Effector memory CD4-positive, alpha-beta T cell (primary cell): ENCODE measurements at regions not wholly inside any gene's neighbourhood (a gene's known extent, or its start where the extent isn't known, plus 50 kb on each side); places are given as distances from the start of the nearest gene placed in this dataset.
"Not testable (repeated sequence)": the region's sequence is repeated elsewhere in the genome, so short reads cannot be mapped to it uniquely, and the experiment has no call there.

Experiments used
- DNase-seq, 3 donors: peaks; one replicate each; pipeline ENCODE4 v3.0.0-alpha.2; 2020
- H3K27ac ChIP-seq: 2 replicates; pipeline ENCODE4 v1.7.0; 2013; ENCODE audit warnings: mild to moderate bottlenecking, low read length, moderate library complexity; ENCODE audit not compliant: insufficient read depth, poor library complexity, severe bottlenecking
- H3K27me3 ChIP-seq: replicated peaks from 2 replicates; pipeline ENCODE4 v1.7.0; 2013; ENCODE audit warnings: mild to moderate bottlenecking, low read length; ENCODE audit not compliant: insufficient read depth, control insufficient read depth, poor library complexity, severe bottlenecking
- H3K36me3 ChIP-seq: 2 replicates; pipeline ENCODE4 v1.7.0; 2013; ENCODE audit warnings: mild to moderate bottlenecking, low read length, moderate library complexity; ENCODE audit not compliant: control insufficient read depth, insufficient read depth
- H3K4me1 ChIP-seq: 2 replicates; pipeline ENCODE4 v1.7.0; 2013; ENCODE audit warnings: low read length, mild to moderate bottlenecking; ENCODE audit not compliant: control insufficient read depth, insufficient read depth, poor library complexity, severe bottlenecking
- H3K4me3 ChIP-seq: 2 replicates; pipeline ENCODE4 v1.7.0; 2013; ENCODE audit warnings: low read length, low read depth, mild to moderate bottlenecking; ENCODE audit not compliant: insufficient read depth, poor library complexity, severe bottlenecking
- H3K9me3 ChIP-seq: 2 replicates; pipeline ENCODE4 v1.7.0; 2013; ENCODE audit warnings: mild to moderate bottlenecking, low read length, moderate library complexity; ENCODE audit not compliant: control insufficient read depth

DNA sequence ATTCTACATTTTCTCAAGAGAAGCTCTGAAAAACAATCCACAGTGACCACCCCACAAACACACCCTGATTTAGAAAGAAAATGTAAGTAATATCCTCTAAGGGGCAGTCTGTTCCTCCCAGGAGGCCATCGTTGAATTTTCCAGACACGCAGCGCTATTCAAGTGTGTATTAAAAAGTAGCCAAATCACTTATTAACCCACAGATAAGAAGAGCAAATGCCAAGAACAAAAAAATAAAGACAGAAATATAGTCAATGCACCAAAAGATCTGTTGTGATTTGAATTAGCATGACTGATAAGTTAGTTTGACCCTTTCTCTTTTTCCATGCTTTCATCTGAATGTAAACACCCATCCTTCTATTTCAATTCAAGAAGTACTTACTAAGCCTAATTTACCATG lies 622.8 kb upstream of the ZNF385D start:
- no peaks in the 10 kb centered on the region for H3K4me1 ChIP-seq
- H3K27me3 ChIP-seq, result no peaks in the 10 kb centered on the region
- no peaks in the 10 kb centered on the region for H3K36me3 ChIP-seq
- no peaks in the 10 kb centered on the region for H3K9me3 ChIP-seq
- H3K27ac ChIP-seq, result no peak overlapping the region
- DNase-seq, result no peak
- H3K4me3 ChIP-seq, result no peak overlapping the region

DNA sequence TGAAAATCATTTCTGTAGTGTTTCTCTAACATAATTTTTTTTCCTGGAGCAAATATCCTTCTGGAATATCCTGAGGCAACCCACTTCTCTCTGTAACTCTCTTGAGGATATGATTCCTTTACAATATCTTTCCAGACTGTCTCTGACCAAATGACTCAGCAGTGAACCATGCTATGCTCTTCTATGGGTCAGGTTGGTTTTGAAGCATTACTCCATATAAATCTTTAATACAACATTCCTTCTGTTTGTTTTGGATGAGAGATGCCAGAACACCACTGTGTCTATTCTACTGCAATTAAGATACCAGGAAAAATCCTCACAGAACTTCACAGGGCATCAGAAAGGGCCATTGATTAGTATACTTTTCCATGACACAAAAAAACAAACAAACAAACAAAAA lies 626.4 kb upstream of the ZNF385D start:
- H3K9me3 ChIP-seq, result no peaks in the 10 kb centered on the region
- no peaks in the 10 kb centered on the region for H3K36me3 ChIP-seq
- H3K4me1 ChIP-seq, result no peaks in the 10 kb centered on the region
- DNase-seq, result no peak
- no peak overlapping the region for H3K27ac ChIP-seq
- no peaks in the 10 kb centered on the region for H3K27me3 ChIP-seq
- no peak overlapping the region for H3K4me3 ChIP-seq

DNA sequence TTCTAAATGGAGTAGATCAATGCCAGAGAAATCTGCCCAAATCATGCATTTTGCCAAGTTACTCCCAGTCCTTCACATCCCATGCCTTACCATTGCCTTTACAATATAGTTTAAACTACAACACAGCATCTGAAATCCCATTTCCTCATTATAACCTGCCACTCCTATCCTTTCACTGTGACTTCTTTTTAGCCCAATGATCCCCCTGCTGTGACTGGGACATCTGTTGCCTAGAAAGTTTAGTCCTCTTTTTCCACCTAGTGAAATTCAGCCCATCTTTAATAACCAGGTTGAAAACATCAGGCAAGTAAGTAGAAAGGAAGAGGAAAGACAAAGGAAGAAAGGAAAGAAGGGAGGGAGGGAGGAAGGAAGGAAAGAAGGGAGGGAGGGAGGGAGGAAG lies 627.9 kb upstream of the ZNF385D start:
- Histone ChIP-seq H3K36me3 (no peaks in the 10 kb centered on the region), H3K27ac (no peak overlapping the region), H3K4me1 (no peaks in the 10 kb centered on the region), H3K27me3 (no peaks in the 10 kb centered on the region), H3K4me3 (no peak overlapping the region), H3K9me3 (no peaks in the 10 kb centered on the region)
- no peak for DNase-seq

DNA sequence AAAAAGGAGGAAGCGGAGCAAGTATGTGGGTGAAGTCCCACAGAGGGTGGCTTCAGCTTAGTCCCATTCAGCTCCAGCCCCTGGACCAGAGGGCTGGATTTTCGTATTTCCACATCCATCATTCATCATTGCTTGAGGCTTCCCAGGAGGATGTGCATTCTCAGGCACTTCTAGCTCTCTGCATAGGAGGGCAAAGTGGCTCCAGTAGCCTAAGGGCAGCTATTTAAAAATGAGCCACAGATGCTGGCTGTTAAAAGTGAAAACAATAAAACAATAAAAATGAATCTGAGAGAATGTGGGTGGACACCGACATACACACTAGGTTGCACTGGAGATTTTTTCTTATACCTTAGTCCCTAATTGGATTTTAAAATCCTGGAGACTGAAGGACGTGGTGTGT lies 629.2 kb upstream of the ZNF385D start:
- no peak overlapping the region for H3K27ac ChIP-seq
- H3K27me3 ChIP-seq, result no peaks in the 10 kb centered on the region
- no peaks in the 10 kb centered on the region for H3K9me3 ChIP-seq
- H3K4me3 ChIP-seq, result no peak overlapping the region
- DNase-seq, result no peak
- H3K4me1 ChIP-seq, result no peaks in the 10 kb centered on the region
- no peaks in the 10 kb centered on the region for H3K36me3 ChIP-seq

DNA sequence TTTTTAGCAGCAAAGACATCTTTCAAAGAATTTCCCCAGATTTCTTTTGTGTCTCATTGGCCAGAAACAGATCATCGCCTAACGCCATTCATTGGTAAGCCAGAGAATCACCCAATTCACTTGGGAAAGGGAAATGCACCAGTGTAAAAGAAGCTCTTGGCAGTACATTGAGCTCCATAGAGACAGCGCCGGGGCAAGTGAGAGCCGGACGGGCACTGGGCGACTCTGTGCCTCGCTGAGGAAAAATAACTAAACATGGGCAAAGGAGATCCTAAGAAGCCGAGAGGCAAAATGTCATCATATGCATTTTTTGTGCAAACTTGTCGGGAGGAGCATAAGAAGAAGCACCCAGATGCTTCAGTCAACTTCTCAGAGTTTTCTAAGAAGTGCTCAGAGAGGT lies 630.6 kb upstream of the ZNF385D start:
- H3K4me1 ChIP-seq, H3K4me3 ChIP-seq, H3K36me3 ChIP-seq, H3K9me3 ChIP-seq, H3K27me3 ChIP-seq, H3K27ac ChIP-seq: not testable (repeated sequence)
- DNase-seq, result peak in 2 of 3 donors; percentile 6 to 18

DNA sequence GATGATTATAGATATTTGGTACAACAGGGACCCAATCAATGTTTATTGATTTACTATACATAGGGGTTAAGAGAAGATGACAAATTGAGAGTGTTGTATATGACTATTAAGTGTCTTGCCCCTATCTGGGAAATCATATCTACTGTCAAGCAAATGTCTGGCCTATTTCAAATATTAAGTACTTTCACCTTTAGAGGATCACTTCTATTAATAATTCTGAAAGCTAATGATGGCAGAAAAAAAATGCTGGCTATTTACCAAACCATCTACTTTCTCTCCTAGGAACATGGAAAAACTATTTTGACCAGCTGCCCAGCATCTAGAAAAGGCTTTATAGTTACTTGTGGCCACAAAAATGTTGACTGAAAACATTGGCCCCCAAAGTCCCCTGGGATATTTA lies 632.3 kb upstream of the ZNF385D start:
- DNase-seq, result no peak
- H3K4me3 ChIP-seq, result no peak overlapping the region
- H3K27me3 ChIP-seq, result no peaks in the 10 kb centered on the region
- H3K9me3 ChIP-seq, result no peaks in the 10 kb centered on the region
- H3K4me1 ChIP-seq, result no peaks in the 10 kb centered on the region
- no peak overlapping the region for H3K27ac ChIP-seq
- H3K36me3 ChIP-seq, result no peaks in the 10 kb centered on the region

DNA sequence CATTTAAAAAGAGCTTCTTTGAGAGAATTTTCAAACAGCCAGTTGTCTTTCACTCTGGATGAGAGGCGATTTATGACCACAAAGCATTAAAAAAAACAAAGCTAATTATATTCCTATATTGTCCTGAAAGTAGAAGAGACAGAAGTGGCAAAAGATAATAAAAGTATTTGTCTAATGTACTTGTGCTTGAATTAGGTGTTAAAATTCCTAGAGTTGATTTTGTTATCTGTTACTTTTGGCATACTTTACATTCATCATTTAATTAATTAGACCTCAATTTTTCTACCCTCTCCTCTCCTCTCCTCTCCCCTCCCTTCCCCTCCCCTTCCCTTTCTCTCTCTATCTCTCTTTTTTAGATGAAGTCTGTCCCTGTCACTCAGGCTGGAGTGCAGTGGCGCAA lies 635.1 kb upstream of the ZNF385D start:
- DNase-seq, result no peak
- no peak overlapping the region for H3K4me3 ChIP-seq
- no peaks in the 10 kb centered on the region for H3K36me3 ChIP-seq
- no peaks in the 10 kb centered on the region for H3K27me3 ChIP-seq
- no peaks in the 10 kb centered on the region for H3K4me1 ChIP-seq
- H3K27ac ChIP-seq, result no peak overlapping the region
- no peaks in the 10 kb centered on the region for H3K9me3 ChIP-seq

DNA sequence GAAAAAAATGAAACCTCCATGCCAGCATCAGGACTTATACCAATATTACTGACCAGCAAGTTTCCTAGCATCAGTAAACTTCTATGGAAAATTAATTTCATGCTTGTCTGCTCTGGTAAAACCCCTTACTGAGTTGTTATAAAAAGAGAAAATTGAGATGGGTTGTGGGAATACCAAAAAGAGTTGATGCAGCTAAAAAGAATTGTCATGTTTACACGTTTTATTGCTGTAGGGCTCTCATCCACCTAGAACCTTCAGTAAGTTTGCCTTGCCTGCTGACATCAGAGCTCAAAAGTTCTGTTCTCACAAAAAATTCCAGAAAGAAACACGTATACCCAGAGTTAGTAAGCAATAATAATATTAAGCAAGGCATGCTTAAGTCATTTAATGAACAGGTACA lies 641.3 kb upstream of the ZNF385D start:
- no peak for DNase-seq
- Histone ChIP-seq H3K36me3 (no peaks in the 10 kb centered on the region), H3K4me3 (no peak overlapping the region), H3K9me3 (no peaks in the 10 kb centered on the region), H3K4me1 (no peaks in the 10 kb centered on the region), H3K27me3 (no peaks in the 10 kb centered on the region), H3K27ac (no peak overlapping the region)

DNA sequence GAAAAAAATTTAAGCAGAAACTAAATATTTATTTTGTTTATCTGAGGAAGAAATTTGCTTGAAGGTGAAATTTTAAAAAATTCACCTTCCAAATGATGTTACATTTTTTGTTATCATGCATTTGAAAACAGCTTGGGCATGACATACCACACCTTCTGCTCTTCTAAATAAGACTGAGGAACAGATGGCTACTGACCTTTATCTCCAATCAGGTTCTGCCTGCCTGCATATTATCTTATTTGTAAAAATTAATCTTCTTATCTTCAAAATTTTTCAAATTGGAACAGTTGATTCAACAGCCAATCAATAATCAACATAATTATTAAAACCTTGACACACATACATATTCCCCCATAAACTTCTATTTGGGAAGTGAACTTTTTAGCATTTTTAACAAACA lies 641.8 kb upstream of the ZNF385D start:
- no peaks in the 10 kb centered on the region for H3K36me3 ChIP-seq

DNA sequence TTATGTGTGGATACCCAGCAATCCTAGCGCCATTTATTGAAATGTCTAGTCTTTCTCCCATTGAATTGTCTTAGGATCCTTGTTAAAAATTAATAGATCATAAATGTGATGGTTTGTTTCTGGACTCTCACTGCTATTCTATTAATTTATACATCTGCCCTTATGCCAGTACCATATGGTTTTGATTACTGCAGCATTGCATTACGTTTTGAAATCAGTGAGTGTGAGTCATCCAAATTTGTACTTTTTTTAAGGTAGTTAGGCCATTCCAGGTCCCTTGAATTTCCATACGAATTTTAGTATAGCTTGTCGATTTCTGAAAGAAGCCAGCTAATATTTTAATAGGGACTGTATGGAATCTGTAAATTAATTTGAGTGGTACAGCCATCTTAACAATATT lies 648.6 kb upstream of the ZNF385D start:
- Histone ChIP-seq H3K36me3 (no peaks in the 10 kb centered on the region), H3K4me3 (no peak overlapping the region), H3K27ac (no peak overlapping the region), H3K4me1 (no peaks in the 10 kb centered on the region), H3K9me3 (no peaks in the 10 kb centered on the region), H3K27me3 (no peaks in the 10 kb centered on the region)
- no peak for DNase-seq

More for the DNA sequence above, 641.8 kb upstream of the ZNF385D start:
- Histone ChIP-seq H3K4me3 (no peak overlapping the region), H3K27ac (no peak overlapping the region), H3K9me3 (no peaks in the 10 kb centered on the region), H3K4me1 (no peaks in the 10 kb centered on the region), H3K27me3 (no peaks in the 10 kb centered on the region)
- DNase-seq, result no peak

DNA sequence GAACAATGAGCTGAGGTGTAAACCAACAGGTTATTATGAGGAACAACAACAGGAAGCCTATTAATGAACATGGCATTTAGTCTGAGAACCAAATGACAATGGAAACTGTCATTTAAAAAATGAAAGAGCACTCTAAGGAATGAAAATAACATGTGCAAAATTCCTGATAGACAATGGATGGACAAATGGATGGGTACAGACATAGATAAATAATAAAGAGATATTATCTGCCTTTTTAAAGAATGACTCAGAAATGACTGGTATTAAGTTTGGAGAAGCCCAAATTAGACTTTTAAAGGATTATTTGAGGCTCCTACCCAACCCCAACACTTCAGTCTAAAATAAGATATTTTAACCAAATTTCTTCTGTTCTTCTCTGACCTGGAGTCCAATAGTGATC lies 650.5 kb upstream of the ZNF385D start:
- no peak overlapping the region for H3K4me3 ChIP-seq
- no peak overlapping the region for H3K27ac ChIP-seq
- H3K4me1 ChIP-seq, result no peaks in the 10 kb centered on the region
- no peaks in the 10 kb centered on the region for H3K36me3 ChIP-seq
- no peak for DNase-seq
- no peaks in the 10 kb centered on the region for H3K9me3 ChIP-seq
- H3K27me3 ChIP-seq, result no peaks in the 10 kb centered on the region
